Retinal pigment epithelial cell (primary cell): ENCODE measurements at regions not wholly inside any gene's neighbourhood (a gene's known extent, or its start where the extent isn't known, plus 50 kb on each side); places are given as distances from the start of the nearest gene placed in this dataset.

ENCODE experiments used
- DNase-seq: peaks from one replicate; pipeline ENCODE4 v3.0.0-alpha.2; 2010; ENCODE audit warnings: low read depth
- H3K4me3 ChIP-seq: 2 replicates; pipeline ENCODE4 v1.5.1; 2011; ENCODE audit warnings: mild to moderate bottlenecking, low read length, control low read depth, moderate library complexity
- TF ChIP-seq, protein P1 (sequence below): conservative IDR thresholded peaks from 2 replicates; pipeline ENCODE4 v1.5.1; 2011; ENCODE audit warnings: low read depth, low read length, control low read depth, inconsistent platforms

DNA sequence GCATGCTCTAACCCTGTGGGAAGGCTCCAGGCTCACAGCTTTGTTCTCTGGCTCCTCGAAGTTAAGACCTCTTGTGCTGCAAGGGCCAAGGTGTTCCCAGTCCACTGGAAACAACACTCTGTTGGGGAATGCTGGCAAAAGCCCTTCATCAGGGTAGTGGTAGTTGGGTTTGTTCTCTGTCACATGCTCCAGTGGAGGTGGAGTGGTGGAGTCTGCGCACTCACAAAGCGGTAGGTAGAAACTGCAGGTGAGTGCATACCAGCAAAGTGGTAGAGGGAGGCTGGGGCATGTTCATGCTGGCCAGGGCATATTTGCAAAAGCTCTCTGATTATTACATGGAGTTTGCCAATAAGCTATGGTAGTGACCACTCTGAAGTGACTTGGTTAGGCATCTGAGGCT lies 410.5 kb downstream of the CDH19 start:
- TF ChIP-seq, protein P1, sequence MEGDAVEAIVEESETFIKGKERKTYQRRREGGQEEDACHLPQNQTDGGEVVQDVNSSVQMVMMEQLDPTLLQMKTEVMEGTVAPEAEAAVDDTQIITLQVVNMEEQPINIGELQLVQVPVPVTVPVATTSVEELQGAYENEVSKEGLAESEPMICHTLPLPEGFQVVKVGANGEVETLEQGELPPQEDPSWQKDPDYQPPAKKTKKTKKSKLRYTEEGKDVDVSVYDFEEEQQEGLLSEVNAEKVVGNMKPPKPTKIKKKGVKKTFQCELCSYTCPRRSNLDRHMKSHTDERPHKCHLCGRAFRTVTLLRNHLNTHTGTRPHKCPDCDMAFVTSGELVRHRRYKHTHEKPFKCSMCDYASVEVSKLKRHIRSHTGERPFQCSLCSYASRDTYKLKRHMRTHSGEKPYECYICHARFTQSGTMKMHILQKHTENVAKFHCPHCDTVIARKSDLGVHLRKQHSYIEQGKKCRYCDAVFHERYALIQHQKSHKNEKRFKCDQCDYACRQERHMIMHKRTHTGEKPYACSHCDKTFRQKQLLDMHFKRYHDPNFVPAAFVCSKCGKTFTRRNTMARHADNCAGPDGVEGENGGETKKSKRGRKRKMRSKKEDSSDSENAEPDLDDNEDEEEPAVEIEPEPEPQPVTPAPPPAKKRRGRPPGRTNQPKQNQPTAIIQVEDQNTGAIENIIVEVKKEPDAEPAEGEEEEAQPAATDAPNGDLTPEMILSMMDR, result no peak
- no peak for DNase-seq
- H3K4me3 ChIP-seq, result no peak overlapping the region

DNA sequence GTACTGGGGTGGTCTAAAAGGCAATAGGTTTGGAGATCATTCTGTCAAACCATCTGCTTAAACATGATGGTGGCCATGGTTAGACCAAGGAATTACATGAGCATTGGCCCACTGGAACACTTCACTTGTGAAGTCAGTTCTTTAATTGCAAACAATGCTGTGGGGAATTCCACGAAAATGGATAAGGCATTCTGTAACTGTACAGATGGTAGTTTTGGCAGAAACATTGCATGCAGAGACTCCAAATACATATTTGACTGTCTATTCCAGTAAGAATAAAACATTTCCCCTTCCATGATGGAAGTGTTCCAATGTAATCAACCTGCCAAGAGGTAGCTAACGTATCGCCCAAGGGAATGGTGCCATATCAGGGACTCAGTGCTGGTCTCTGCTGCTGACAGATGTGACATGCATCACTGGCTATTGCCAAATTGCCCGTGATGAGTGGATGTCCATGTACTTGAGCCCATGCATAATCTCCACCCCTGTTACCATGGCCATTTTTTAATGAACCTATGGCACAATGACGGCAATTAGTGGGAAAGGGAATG lies 417.9 kb downstream of the CDH7 start:
- DNase-seq, result no peak
- TF ChIP-seq, protein P1, result no peak
- H3K4me3 ChIP-seq, result no peak overlapping the region

DNA sequence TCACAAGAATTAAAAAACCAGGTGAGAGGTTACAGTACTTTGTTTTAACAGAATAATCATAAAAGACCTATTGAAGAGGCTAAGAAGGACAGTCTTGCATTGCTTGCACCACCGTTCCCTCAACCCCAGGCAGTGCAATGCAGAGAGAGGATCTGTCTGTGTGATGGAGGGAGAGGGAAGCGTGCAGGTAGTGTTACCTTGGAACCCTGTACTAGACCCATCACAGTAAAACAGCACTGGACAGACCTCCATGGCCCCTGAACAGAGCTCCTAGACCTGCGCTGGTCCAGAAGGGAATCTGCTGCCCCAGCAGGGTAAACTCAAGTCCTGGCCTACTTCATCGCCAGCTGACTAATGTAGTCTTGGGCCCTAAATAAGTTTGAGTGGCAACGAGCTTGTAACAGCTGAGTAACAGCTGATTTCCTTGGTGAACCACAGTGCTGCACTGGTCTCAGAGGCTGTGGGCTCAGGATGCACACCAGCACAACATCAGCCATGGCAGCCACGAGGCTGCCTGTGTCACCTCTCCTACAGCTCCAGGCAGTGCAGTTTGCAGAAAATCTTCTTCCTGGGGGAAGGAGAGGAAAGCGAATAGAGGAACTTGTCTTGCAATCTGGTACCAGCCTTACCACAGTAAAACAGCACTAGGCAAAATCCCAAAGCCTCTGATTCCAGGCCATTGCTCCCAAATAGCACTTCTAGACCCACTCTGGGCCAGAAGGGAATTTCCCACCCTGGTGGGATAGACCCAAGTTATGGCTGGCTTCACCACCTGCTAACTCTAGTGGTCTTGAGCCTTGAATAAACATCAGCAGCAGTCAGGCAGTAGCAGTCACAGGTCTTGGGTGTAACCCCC lies 417.2 kb downstream of the CDH7 start:
- H3K4me3 ChIP-seq, result no peak overlapping the region
- TF ChIP-seq, protein P1, result no peak
- DNase-seq, result no peak

DNA sequence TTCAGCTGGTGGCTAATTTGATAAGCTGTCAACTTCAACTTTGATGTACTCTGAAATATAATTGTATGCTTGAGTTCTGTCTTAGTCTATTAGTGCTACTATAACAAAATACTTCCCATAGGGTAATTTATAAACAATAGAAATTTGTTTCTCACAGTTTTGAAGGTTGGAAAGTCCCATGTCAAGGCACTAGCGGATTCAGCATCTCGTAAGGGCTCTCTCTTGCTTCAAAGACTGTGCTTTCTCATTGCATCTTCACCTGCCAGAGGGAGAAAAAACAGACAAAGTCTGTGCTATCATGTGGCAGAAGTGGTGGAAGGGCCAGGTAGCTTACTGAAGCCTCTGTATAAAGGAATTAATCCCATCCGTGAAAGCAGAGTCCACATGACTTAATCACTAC lies 409.2 kb downstream of the CDH7 start:
- H3K4me3 ChIP-seq, result no peak overlapping the region
- DNase-seq, result no peak
- TF ChIP-seq, protein P1, result no peak

DNA sequence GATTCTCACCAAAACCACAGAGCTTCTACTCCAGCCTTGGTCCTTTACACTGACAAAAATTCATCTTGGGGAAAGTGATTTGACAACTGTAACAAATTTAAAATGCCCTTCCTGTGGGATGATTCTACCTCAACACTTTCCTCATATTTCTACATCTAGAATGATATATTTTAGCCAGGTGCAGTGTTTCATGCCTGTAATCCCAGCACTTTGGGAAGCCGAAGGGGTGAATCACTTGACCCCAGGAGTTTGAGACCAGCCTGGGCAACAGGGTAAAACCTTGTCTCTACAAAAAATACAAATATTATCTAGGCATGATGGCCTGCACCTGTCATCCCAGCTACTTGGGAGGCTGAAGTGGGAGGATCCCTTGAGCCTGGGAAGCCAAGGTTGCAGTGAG lies 408.6 kb downstream of the CDH7 start:
- no peak for DNase-seq
- no peak overlapping the region for H3K4me3 ChIP-seq
- TF ChIP-seq, protein P1, result no peak

DNA sequence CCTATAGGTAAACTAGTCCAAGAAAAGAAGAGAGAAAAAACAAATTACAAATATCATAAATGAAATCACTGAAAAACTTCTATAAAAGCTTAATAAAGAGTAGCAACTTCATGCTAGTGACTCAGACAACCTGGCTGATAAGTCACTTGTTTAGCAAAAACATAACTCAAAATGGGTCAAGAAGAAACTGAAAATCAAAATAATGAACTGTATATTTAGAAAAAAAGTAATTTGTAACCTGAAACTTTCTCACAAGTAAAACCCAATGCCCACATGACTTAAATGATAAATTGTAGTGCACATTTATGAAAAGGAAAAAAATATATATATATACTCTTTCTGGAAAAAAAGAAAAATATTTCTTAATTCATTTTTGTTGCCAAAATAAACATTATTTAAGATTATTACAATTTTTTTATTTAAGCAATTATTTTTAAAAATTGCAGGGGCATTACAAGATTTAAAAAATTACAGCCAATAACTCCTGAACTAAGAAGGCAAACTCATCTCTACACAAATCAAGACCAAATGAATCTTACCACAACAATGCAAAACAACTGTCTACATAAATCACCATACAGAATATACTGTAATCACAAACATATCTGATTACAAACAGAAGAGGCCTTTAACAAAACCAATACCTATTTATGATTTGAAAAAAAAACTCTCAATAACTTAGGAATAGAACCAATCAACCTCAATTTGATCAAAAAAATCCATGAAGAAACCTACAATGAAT lies 406.3 kb downstream of the CDH7 start:
- no peak overlapping the region for H3K4me3 ChIP-seq
- TF ChIP-seq, protein P1, result no peak
- no peak for DNase-seq
